ENCODE measurements at regions not wholly inside any gene's neighbourhood (a gene's known extent, or its start where the extent isn't known, plus 50 kb on each side); places are given as distances from the start of the nearest gene placed in this dataset.
"Not testable (repeated sequence)": the region's sequence is repeated elsewhere in the genome, so short reads cannot be mapped to it uniquely, and the experiment has no call there.

GRCh38 chr4:128633067-128633466 is 176.4 kb upstream of the JADE1 start:
- TF ChIP-seq CTCF (conservative IDR thresholded peaks at IDR 0.05), result no peak
- TF ChIP-seq ZFX (IDR thresholded peaks at IDR 0.05), result no peak
- no peak overlapping the region for H3K27ac ChIP-seq

DNA sequence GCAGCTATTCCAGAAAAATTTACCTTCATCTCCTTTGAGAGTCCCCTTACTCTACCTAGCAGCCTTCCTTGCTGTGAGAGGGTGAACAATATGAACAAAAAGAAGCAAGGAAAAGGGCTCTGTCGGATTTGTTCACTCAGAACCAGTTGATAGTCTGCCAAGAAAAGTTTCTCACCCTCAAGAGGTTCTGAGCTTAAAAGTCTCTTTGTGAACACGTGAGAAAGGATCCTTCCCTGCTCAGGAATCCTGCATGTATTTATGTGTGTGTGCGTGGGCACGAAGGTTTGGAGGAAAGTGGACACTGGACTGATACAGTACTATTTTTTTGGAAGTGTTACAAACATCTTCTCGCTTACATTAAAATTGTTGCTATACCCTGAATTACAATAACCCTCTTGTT is 178.6 kb upstream of the JADE1 start:
- TF ChIP-seq CTCF (conservative IDR thresholded peaks at IDR 0.05) (no peak), ZFX (IDR thresholded peaks at IDR 0.05) (no peak)
- no peak overlapping the region for H3K27ac ChIP-seq

DNA sequence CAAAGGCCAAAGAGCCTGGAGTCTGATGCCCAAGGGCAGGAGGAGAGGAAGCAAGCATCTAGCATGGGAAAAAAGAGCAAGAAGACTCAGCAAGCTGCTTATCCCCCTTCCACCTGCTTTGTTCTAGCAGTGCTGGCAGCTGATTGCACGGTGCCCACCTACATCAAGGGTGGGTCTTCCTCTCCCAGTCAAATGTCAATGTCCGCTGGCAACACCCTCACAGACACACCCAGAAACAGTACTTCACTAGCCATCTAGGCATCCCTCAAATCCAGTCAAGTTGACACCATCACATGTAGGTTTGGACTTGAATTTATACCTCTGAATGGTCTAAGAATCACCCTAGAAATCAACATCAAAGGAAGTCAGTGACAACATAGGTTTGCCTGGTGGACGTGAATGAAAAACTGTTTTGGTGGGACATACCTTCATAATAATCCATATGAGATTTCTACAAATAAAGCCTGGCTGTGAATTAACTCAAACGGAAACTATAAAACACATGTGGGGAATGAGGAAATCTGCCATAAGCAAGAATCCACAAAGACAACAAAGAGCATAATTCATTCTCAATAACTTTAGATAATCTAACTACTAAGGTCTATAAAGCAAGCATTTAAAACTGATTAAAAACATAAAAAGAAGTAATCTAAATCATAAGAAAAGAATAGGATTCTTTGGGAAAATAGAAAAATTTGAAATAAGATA is 185.8 kb upstream of the JADE1 start:
- no peak overlapping the region for H3K27ac ChIP-seq
- TF ChIP-seq ZFX (IDR thresholded peaks at IDR 0.05) (no peak), CTCF (conservative IDR thresholded peaks at IDR 0.05) (no peak)

GRCh38 chr4:128620279-128620965 is 189.1 kb upstream of the JADE1 start:
- not testable (repeated sequence) for H3K27ac ChIP-seq

GRCh38 chr4:128615197-128615596 is 194.3 kb upstream of the JADE1 start:
- TF ChIP-seq ZFX (IDR thresholded peaks at IDR 0.05), result no peak
- H3K27ac ChIP-seq, result no peak overlapping the region

DNA sequence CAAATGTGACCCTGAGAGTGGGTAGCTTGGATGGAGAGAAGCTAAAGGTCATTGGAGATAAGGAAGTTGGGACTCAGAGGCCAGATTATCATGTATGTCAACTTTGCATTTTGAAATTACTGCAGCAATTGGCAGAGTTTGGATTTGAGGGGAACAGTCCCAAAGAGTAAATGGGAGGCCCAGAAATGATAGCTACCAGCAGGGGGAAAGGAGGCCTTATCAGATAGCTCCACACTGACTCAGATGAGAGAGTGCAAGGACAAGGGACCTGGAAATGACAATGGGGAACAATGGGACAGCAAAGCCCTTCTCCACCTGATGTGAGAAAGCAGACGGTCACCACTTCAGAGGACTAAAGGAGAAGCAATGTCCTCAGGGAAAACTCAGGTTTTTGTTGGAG is 201.5 kb upstream of the JADE1 start:
- TF ChIP-seq ZFX (IDR thresholded peaks at IDR 0.05) (no peak), CTCF (conservative IDR thresholded peaks at IDR 0.05) (no peak)
- no peak overlapping the region for H3K27ac ChIP-seq

DNA sequence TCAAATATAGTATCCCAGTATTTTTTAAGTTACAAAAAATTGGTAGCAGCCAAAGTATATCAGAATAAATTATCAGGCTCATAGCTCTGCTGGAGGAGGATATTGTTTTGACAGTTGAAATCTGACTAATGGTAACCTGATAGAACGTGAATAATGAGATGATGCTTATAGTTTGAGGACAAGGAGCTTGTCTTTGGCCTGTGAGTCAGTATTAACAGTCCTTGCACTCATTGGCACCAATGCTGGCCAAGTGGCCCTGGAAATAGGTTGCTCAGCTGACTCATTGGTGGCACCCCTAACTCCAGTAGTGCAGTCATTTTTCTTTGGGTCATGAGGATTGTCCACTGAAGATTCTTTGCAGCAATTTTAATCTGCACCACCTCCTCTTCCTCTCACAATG is 203.3 kb upstream of the JADE1 start:
- TF ChIP-seq ZFX (IDR thresholded peaks at IDR 0.05), result no peak
- no peak for TF ChIP-seq CTCF (conservative IDR thresholded peaks at IDR 0.05)
- H3K27ac ChIP-seq, result no peak overlapping the region

- no peak for TF ChIP-seq CTCF (conservative IDR thresholded peaks at IDR 0.05)
- no peak for TF ChIP-seq ZFX (IDR thresholded peaks at IDR 0.05)
- no peak overlapping the region for H3K27ac ChIP-seq
These were observed 204.7 kb upstream of the JADE1 start for GRCh38 chr4:128604840-128605239.
